HG03103 (cell line): ENCODE measurements at regions not wholly inside any gene's neighbourhood (a gene's known extent, or its start where the extent isn't known, plus 50 kb on each side); places are given as distances from the start of the nearest gene placed in this dataset.

Source experiments
- ATAC-seq: cut with Tn5 transposase; IDR thresholded peaks from one replicate; pipeline ENCODE4 v1.9.1; 2021; ENCODE audit warnings: low read depth; ENCODE audit not compliant: unreplicated experiment

DNA sequence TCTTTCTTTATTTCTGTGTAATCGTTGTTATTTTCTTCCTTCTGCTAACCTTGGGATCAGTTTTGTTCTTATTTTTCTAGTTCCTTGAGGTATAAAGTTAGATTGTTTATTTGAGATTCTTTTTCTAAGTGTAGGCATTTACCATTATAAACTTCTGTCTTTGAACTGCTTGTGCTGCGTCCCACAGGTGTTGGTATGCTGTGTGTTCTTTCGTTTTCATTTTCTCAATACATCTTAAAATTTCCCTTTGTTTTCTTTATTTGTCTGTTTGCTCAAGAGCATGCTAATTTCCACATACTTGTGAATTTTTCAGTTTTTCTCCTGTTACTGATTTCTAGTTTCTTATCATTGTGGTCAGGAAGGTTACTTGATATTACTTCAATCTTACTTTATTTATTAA is 873.8 kb upstream of the GCFC2 start:
- no peak for ATAC-seq

DNA sequence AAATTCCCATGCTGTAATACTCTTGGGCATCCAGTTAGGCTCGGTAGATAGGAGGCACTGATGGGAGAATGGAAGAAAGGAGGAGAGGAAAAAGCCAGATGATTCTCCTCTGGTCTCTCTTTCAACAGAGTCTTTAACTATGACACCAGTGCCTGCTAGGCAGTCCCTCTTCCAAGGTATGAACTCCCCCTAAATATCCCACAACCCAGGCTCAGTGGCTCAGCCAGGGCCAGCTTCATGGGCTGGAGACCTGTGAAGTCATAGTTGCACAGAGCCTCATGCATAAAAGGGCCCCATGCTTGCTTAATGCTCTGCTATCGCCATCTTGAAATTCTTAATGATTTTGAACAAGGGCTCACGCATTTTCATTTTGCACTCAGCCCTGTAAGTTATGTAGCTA is 869.2 kb upstream of the GCFC2 start:
- no peak for ATAC-seq

DNA sequence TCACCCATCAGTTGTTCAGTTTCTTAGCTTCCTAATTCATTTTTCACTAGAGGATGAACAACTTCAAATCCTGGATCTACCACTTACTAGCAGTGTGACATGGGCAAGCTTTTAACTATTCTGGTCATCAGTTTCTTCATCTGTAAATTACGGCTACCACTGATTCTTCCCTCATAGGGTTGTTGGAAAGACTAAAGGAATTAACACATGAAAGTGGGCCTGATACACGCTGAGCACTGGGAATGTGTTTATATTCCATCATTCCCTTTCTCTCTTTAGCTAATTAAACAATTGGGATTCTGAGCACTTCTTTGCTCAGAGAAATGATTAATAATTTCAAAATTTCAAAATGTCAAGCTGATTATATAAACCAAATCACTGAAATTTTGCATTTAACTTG is 862.3 kb upstream of the GCFC2 start:
- no peak for ATAC-seq

DNA sequence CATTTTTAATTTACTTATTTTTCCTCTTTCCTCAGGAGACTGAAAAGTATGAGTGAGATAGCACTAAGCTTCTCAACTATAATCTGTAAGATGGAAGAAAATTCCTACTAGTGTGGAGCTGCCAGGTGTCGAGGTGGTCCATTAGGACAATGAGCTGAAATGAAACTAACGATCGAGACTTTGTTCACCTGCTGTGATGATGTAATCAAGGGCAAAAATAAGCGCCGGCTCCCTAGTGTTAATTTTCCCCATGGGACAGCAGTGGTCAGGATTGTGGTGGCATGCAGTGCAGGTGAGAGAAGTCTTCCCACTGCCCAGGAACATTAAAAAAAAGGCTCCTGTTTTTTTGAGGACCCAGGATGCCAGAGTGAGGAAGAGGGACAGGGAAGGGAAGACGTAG is 859.1 kb upstream of the GCFC2 start:
- no peak for ATAC-seq

DNA sequence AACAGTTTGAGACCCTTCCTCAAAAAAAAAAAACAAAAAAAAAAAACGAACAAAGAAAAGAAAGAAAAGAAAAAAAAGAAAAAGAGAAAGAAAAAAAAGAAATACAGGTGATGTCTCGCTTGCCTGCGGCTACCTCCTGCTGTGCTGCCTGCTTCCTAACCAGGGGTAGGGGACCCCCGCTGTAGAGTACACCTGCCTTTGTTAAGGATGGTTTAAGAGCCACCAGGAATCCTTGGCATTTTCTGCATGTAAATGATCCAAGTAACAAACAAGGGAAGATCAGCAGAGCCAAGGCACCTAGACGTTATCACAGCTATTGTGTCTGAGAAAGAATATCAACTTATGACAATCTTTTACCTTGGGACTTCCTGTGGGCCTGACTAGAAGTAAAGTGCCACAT is 856.8 kb upstream of the GCFC2 start:
- ATAC-seq, result no peak

DNA sequence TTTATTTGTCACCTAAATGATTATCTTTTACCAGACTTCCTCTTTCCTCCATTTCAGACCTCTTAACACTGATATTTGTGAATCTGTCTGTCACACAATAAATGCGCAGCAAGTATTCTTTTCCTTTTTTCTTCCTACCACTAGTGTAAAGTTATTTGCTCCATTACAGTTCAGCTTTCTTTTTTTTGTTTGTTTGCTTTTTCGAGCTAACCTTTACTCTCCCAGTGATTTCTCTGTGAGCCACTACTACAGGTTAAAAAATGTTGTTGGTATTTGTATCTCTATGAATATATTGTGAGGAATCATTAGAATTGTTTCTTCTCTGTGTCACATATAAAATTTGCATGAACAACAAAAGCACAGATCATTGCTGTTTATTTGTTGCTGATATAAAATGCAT is 854.0 kb upstream of the GCFC2 start:
- ATAC-seq, result no peak

DNA sequence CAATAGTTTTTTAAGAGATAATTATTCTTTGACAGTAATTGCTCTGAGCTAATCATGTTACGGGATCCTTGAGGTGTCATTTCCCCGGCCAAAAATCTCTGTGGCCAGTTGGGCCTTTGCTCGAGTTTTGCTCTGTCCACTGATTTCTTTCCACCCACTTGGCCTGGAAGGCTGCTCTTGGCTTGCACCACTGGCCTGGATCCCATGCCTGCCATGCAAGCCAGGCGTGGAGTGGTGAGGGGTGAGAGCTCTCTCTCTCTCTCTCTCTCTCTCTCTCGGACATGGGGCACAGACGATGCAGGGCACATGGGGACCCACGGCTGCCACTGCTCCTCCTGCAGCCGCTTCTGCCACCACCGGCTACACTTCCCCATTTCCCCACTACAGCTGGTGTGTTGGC is 853.0 kb upstream of the GCFC2 start:
- no peak for ATAC-seq

DNA sequence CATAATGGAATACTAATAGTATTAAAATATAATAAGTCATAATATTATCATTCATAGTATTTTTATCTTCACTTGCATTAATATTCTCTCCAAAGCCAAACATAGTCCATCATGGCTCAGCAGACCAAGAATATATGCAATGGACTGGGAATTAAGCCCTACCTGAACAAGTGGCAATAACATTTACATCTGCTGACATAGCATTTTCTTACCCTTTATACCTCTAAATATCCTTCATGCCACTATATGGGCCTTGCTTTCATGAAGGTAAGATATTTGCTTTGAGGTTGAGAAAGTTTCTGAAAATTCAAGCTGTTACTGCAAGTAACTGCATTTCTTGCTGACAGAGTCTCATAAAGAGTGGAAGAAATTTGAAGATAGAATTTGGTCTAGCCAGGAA is 847.4 kb upstream of the GCFC2 start:
- no peak for ATAC-seq

DNA sequence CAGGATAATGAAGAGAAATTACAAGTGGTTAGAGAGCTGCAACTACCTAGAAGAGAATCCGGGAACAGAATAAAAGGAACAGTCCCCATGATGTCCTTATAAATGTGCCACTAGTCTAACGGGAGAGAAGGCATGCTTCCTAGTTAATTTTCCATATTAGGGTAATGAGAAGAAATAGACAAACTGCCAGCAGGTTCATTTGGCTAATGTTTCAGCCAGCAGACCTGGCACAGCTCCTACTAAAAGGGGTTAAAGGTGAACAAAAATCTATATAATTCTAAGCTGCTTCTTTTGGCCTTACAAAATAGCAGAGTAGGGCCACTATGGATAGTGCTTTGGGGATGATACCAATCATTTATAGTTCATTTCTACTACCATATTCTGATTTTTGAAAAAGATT is 845.3 kb upstream of the GCFC2 start:
- no peak for ATAC-seq

DNA sequence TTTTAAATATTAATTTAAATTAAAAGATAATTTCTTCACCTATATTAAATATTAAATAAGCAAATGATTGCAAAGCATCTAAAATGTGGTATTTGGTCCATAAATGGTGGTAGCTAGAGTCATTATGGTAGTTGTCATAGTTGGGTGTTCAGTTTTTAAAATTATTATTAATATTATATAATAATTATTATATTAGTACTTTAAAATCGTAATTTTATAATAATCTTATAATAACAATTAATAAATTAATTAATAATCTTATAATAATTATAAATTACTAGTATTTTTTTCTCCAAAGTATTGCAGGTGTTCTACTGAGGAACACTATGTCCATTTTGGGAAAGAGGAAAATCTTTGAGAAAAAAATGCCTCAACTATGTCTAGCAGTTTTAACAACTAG is 835.5 kb upstream of the GCFC2 start:
- ATAC-seq, result no peak

DNA sequence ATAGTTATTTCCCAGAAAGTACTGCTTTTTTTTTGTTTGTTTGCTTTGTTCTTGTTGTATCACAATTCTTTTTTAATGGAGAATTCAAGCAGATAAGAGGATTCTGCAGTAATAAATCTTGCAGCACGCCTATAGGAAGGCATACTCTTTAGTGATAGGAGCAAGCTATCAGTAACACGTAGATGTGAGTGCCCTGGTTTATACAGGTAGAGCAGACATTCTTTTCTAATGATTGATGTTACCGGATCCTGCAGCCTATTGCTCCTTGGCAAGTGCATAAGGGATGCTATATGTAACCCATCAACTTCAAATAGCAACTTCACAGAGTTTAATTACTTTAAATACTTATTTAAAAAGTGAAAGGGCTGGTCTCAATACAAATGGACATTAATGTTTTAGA is 834.2 kb upstream of the GCFC2 start:
- no peak for ATAC-seq

DNA sequence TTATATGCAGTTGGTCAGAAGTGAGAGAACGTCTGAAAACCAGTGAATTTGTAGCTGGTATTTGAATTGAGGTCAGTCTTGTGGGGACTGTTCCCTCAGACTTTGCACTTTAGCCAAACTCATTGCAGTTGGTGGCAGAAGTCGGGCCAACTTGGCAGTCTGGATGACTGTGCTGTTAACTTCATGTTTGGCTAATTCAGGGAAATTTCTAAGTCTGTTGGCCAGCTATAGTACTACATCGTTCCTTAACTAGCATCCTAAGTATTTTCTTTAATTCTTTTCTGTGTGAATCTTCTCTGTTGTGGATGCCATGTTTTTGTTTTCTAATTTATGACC is 806.8 kb upstream of the GCFC2 start:
- ATAC-seq, result no peak

DNA sequence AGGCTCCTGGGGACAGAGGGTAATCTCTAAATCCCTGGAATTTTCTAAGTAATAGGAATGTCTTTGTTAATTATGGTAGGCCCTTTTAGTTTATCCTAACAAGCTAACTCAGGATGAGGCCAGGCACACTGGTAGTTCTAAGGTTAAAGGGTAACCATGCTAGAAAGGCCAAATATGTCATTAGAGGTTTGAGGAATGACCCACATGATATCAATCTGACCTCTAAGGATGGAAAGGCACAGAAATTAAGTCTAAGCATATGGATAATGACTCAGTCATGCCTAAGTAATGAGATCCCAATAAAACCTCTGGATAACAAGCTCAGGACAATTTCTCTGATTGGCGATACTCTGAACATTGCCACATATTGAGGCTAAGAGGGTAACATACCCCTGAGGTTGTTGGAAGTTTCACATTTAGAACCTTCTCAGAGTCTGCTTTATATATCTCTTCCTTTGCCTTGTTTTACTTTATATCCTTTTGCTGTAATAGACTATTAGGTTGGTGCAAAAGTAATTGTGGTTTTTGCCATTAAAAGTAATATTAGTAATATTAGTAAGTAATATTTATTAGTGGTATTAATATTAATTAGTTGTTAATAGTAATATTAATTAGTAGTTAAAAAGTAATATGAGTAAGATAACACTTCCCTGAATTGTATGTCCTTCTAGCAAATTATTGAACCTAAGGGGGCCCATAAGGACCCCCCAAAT is 806.3 kb upstream of the GCFC2 start:
- no peak for ATAC-seq

DNA sequence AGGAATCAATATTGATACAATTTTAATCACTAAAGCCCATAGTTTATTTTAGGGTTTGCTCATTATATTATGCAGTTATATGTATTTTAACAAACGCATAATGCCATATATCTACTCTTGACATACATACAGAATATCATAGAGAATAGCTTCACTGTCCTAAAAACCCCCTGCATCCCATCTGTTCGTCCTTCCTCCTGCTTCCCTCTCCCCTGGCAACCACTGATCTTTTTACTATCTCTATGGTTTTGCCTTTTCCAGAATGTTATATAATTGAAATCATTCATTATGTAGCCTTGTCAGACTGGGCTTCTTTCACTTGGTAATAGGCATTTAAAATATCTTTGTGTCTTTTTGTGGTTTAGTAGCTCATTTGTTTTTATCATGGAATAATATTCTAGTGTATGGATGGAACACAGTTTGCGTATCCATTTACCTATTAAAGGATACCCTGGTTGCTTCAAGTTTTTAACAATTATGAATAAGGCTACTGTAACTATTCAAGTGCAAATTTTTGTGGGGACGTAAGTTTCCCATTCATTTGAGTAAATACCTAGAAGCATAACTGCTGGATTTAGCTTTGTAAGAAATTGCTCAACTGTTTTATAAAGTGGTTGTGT is 801.6 kb upstream of the GCFC2 start:
- no peak for ATAC-seq

DNA sequence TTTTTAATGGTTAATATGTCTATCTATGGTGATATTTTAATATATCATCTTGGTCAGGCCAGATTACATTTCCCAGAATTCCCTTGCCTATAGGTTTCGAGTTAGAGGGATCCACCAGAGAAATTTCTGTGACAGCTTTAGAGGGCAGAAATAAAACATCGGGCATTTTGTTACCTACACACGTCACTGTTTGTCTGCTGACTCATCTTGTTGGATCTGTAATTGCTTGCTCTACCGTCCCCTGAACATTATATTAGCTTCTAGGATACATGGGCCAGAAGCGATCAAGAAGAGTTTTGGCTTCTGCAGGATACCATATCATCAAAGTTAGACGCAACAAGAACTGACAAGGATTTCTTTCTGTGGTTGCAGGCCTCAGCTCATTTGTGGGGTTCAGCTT is 795.8 kb upstream of the GCFC2 start:
- ATAC-seq, result no peak

DNA sequence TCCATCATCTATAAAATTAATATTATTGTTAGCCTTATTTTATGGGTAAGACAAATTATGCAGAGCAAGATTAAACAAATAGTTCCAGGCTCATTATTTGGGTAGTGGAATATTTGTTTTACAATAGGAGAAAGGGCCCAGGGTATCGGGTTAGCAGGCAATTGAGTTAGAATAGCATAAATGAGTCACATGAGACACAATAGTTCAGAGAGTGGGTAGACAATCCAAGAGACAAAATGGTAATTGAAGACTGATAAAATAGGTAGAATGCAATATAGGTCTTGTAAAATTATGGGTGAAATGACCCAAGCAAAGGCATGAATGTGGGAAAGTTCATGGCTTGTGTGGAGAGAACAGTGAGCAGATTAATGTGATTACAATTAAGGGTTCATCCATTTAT is 790.9 kb upstream of the GCFC2 start:
- no peak for ATAC-seq

DNA sequence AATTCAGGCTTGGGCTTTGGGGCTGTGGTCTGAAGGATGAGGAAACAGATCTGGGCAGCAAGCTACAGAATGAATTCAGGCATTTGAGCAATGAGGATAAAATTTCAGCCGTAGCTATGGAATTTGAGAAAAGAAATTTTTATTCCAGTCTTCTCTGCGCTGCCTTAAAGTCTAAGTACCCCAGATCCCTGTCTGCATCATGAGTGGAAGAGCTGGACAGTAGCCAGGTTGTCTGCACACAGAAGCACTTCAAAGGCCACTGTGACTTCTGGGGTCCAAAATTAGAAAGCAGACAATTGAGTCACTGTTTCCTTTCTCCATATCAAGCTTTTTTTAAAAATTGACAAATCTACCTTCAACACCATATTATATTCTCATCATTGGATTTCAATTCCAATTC is 787.6 kb upstream of the GCFC2 start:
- ATAC-seq, result no peak

DNA sequence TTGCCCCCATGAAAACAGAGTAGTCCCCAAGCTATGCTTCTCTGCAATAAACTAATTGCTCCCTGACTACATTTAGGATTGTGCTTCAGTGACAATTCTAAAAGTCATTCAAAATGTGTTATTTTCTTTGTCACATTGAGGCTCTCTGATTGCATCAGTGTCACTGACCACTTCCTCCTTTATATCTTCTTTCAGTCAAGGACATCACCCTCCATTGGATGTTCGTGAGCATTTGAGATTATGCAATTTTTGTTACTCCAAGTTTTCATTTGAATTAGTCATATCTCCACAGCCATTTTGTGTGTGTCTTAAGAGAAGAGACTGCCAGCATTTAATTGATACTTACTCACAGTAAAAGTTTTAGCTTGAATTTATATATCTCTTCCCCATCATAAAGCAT is 780.8 kb upstream of the GCFC2 start:
- ATAC-seq, result no peak

DNA sequence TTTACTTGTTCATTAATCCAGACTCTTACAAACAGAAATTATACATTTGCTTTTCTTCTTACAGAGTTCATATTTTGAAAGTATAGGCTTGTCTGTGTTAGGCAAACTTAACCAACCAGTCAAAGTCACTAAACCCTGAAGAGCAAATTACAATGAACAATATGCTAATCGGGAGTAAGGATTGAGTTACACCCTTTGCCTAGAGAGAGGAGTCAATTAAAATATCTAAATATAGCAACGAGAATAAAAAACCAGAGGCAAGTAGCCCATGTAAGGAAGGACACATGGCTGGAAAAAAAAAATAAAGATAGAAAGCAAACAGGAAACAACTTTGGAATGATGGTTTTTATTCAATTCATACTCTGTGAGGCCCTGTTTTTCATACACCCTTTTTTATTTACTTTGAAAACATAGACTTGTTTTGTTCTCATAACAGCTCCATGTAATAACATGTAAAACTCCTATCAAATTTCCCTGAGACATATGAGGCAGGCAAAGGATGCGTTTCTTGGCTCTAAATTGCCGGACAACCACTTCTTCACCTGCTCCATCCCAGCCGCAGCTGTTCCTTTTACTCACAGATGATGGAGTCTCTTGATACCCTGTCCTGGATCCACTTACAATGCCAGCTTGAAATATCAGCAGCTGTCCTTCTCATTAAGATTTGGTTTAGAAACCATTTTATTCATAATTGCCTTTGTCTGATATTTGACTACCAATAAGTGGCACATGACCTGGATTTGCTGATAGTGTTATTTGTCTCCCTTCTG is 767.7 kb upstream of the GCFC2 start:
- ATAC-seq, result no peak

DNA sequence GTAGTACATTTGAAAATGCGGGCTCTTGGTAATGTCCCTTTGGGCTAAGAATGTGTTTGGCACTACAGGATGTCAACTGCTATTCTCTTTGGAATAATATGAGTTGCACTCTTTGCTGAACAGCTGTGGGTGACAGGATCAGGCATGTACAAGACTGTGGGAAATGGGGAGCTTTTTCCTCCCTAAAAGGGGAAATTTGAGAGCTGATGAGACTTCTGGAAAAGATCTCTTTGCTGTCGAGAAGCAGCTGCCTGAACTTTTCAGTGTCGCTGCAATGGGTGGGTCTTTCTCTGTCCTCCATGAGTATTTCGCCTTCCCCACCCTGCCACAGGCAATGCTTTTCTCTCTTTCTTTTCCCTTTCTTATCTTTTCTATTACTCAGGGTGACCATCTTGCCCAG is 762.2 kb upstream of the GCFC2 start:
- no peak for ATAC-seq

DNA sequence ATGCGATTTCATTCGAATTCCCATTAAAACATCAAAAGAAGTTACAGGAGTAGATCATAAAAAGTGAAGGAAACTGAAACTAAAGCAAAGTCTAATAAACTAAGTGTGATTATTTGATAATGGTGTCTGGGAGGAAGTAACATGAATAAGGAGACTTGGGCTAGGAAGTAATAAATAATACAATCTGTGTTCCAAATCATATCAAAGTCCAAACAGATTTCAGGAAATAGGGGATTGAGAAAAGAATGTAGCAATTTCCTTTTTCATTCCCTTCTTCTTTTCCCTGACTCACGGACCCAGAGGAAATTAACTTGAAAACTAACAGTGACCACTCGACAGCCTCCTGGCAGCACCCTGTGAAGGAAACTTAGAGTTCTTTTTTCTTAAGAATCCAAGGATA is 758.4 kb upstream of the GCFC2 start:
- ATAC-seq, result no peak

DNA sequence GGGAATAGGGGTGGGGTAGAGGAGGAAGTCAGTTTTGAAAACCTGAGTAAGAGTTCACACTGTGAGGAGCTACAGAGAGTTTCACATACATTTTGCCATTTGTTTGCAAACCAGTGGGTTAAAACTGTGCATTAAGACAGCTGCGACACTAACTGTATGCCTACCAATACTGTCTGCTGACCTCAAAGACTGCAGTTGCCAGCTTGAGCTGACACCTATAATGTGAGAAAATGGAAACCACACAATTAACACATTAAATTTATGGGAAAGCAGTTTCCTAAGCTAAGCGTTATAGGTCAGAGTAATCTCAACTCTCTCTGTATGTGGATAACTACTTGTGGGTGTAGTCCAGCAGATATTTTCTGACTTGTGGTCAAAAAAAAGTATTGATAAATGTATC is 756.6 kb upstream of the GCFC2 start:
- ATAC-seq, result no peak
